T-helper 2 cell treated with Interferon-gamma antibody and Interleukin-4, amounts not matched to agents 100 ng/mL and 5 ng/mL, for 36 hours (primary cell): ENCODE measurements at regions not wholly inside any gene's neighbourhood (a gene's known extent, or its start where the extent isn't known, plus 50 kb on each side); places are given as distances from the start of the nearest gene placed in this dataset.

Source experiments
- intact Hi-C: fragments of 100-400 bp; cut with micrococcal nuclease; formaldehyde crosslinking; loops from one replicate; pipeline ENCODE4 v1.15.1; 2023

DNA sequence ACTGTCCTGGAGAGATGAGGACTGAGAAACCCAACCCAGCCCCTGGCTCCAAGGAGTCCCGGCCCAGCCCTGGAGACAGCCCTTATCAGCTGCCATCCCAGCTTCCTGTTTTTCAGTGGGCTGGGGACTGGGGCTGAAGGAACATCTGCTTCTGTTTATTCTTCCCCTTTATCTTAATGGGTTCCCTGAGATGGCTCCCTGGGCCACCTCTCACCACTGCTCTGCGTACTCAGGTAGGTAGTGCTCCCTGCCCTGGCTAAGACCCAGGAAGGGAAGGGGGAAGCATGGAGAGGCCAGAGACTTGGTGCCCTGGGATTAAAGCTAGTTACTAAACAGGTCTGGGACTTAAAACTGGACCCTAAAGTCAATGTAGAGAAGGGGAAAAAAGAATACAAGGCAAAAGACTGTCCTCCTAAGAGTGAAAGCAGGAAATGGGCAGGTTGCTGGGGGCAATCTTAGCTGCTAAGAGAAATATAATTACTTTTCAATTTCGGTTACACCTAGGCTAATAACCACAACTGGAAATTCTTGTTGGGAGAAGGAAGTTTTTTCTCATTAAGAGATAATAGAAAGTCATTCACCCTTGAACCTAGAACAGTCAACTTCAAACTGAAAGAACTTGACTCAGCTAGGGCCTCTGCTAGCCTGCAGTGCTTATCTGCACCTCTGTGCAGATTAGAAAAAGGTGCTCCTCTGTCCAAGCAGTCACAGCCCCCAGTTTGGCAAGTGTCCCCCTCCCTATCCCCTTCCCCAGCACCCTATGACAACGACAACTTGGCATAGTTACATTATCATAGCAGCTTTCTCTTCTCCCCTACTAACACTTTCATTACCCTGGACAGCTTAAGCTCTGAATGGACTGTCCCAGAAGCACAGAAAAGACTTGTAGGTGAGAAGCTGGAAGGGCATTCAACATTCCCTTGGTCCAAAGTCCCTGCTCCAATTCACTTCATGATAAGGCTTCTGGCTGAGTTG lies 65.6 kb upstream of the KDM7A start:
- intact Hi-C loops: no loop called here

DNA sequence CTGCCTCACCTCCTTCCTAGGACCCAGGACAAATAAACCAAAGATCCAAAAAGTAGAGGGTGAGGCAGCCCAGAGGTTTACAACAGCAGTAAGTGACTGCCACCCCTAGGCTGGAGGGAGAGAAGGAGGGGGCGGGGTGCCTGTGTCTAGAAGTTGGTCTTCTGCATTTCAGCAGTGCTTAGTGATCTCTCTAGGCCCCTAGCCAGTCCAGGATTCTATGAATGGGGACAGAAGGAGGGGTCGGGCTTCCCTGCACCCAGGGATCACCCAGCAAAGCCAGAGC lies 62.8 kb upstream of the KDM7A start:
- intact Hi-C loops: no loop called here

DNA sequence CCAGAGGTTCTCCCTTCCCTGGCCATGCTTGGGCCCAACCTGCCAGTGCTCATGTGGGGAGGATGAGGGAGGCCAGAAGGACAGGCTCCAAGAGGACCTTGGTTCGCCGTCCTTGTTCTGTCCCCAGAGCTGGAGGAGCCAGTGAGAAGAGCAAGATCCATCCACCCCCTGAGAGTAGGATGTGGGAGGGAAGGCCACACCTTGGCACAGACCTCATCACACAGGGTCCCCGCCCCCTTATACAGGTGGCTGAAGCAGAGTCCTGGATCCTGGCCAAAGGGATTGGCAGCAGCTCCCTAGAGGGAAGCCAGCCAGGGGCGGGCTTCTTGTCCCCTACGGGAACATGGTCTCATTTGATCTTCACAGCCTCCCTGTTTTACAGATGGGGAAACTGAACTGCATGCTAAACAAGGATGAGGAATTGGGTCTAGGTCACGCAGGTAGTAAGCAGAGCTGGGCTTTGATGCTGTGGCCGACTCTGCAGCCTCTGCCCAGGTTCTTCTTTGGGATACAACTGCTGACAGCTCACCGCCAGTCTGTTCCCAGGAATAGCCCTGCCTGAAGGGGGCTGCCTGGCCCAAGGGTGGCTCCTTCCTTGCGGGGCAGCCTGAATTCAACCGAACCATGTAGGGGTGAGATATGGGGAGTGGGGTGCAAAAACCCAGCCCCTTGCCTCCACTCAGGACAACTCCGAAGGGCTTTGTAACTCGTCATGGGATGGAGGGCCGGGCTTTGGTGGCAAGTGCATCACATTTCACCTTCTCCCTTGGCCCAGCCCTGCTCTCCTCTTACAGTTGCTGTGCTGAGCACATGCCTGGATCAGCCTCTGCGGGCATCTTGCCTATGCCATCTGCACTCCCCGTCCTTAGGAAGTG lies 62.2 kb upstream of the KDM7A start:
- intact Hi-C loops: no loop called here

DNA sequence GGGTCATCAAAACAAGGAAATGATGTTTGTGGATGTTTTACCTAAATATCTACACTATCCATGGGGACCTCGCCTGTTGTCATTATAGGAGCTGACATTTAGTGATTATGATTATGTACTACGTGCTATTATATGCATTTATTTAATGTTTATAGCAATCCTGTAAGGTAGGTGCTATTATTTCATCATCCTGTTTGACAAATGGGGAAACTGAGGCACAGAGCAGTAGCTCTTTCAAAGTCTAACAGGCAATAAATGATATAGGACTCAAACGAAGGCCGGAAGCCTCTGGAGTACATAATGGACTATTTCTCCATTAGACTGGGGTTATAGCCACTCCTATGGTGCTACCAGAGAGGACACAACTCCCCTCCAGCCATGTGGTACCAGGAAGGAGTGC lies 60.6 kb upstream of the KDM7A start:
- intact Hi-C loops: no loop called here

DNA sequence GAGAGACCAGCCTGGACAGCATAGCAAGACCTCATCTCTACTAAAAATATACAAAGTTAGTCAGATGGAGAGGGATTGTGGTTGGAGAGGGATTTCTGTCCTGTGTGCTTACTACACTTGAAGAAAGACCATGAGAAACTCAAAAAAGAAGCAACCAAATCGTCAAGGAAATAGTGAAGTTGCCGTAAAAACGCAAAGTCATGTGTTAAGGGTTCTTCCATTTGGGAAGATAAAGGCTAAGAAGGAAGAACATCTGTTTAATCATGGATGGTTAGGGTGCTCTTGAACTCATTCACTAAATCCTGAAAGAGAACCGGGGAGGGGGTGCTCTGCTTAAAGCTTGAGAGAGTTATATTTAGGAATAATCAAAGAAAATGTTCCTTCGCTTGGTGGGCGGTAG lies 59.8 kb upstream of the KDM7A start:
- intact Hi-C loops: no loop called here

DNA sequence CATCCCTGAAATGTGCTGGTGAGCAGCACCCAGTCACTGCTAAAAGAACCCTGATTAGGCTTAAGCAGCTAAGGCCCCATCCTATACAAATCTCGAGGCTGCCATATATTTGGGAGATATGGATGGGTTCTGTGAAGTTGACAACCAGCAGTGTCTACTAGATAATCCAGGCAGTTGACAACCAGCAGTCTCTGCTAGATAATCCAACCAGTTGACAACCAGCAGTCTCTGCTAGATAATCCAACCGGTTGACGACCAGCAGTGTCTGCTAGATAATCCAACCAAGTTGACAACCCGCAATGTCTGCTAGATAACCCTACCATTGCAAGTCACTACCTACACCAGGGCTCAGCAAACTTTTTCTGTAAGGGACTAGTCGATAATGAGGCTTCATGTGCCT lies 58.3 kb upstream of the KDM7A start:
- intact Hi-C loops: no loop called here

DNA sequence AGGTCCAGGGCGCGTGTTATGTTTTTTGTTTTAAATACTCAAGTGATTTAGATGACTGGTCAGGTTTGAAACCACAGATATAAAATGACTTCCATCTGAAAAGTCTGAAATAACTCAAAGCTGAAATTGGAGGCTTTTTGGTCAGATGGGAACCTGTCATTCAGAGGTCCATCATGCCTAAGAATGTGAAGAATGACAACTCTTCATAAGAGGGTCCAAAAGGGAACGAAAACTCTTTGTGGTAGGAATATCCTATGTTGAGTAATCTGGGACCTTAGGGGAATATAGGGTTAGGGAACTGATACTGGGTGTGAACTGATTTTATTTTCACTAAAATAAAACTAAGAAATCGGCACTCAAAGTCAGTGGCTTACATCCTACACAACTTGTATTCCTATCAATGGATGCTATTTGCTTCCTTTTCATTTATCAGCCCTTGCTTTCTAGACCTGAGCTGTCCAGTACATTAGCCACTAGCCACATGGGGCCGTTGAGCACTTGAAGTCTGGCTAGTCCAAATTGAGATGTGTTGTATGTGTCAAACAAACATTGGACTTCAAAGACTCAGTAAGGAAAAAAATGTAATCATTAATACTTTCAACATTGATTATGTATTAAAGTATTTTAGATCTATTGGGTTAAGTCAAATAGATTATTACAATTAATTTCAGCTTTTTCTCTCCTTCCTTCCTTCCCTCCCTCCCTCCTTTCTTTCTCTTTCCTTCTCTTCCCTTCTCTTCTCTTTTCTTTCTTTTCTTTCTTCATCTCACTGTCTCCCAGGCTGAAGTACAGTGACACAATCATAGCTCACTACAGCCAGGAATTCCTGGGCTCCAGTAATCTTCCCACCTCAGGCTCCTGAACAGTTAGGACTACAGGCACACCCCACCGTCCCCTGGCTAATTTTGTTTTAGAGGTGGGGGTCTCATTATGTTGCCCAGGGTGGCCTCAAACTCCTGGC lies 56.5 kb upstream of the KDM7A start:
- intact Hi-C loops: no loop called here

DNA sequence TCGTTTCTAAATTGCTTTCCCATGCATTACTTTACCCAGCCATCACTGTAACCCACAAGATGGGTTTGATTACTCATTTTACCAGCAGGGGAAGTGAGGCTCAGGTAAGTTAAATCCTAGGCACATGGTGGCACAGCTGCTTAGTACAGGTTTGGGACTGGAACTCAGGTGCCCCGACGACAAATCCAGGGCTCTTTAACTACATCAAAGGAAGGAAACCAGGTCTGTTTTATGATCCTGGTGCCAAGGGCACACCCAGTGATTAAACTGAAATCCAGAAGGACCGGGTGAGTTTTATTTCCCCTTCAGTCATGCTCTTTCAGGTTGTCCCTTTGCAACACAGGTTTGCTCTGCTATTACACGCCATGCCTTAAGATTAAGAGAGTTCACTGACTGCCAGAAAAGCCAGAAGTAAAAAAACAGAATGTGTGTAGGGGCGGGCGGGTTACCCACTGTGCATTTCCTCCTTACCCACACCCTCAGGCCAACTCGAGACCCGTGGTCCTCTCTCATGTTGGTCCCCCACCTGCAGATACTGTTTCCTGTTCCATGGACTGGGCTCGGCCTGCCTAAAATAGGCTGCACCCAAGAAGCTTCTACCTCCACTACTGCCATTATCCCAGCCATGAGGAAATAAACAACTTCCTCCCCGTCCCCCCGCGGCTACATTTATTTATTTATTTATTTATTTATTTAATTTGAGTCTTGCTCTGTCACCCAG lies 55.1 kb upstream of the KDM7A start:
- intact Hi-C loops: loop anchor here (1.0 to 2.0 kb wide), 4 partner anchors 31 to 247 kb away; partner anchors contain the start of genes MKRN1 and PARP12

DNA sequence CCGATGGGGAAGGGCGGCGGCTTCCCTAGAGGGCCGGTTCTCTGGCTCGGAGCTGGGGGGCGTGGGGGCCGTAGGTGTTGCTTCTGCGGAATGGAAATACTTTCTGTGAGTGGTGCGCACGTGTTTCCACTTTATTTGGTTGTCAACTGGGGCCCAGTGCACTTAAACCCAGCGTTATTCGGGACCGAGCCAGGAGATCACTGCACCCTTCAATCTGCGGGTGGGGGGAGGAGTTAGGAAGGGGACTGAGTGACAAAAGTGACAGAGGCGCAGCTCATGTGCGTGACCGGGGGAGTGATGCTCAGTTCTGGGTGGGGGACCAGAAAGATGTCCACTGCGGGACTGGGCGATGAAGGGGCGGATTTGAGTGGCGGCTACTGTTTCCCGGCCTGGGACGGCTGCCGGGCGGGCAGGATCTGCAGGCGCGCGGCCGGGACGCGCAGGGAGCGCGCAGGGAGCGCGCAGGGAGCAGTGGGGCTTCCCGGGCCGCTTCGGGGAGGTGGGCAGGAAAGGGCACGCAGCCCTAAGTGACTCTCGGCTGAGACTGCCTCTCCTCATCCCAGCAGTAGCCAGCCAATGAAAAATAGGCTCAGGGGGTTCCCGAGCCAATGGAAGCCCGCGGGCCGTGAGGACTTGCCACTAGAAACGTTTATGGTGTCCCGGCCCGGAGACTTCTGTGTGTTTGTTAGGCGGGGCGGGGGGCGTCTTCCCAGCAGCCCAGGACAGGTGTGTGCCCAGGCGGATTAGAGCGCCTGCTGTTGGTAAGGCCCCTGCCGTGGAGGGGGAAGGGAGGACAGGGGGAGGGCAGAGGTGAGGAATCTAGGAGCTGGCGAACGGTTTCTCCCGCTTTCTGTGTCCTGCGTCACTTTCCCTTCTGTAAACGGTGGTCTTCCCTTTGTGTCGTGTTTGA lies 54.3 kb upstream of the KDM7A start:
- intact Hi-C loops: loop anchor here (1.0 to 2.0 kb wide), 7 partner anchors 19 to 248 kb away; partner anchors contain the start of genes MKRN1 and PARP12

DNA sequence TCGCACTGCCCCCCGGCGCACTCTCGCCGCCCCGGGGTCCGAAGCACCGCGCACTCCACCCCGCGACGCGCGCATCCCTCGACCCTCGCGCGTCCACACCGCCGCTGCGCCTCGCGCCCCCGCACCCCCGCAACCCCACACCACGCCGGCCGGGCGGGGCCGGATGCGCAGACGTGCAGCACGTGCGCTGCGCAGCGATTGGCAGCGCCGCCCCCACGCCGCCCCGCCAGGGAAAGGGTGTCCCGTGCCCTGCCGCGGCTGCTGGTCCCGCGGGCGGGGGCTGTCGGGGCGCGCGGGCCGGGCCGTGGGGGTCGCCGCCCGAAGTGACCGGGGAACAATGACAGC lies 53.7 kb upstream of the KDM7A start:
- intact Hi-C loops: loop anchor here (1.0 to 2.0 kb wide), 6 partner anchors 18 to 248 kb away; partner anchors contain the start of genes MKRN1 and PARP12

DNA sequence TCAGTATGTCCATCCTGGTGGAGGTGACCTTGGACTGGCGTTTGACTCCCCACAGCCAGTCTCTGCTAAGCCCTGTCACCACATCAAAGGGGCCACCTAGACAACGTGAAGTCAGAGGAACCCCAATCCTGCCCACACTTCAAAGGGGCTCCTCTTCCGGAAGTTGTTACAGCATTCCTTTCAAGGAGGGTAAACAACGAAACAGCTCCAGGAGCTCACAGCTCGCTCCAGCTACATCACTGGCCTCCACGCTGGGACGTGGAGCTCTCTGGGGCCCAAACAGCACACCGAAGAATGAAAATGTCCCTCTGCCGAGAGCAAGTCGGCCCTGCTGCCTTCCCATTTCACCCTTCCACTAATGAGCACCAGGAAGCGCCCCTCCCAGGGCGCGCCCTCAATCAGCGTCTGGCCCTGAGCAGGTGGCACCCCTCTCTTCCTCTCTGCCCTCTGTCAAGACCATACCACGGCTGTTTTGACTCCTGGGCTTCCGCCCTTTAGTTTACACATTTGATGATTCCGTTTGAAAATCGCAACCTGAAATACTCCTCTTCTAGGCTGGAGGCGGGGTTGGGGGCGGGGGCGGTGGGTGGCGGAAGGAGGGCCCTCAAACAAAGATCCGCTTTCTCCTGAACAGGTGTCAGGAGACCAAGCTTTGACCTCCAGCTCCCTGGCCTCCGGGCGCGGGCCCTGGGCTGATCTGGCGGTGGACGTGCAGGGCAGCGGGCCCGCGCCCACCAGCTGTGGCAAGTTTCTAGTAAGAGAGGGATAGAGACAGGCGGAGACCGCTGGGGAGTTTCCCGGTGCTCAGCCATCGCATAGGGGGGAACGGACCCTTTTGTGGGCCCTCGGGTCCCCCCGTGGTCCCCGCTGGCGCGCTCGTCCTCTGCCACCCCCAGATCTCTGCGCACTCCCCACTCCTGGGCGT lies 53.1 kb upstream of the KDM7A start:
- intact Hi-C loops: loop anchor here (1.0 to 2.0 kb wide), 6 partner anchors 18 to 249 kb away; partner anchors contain the start of genes MKRN1 and PARP12

DNA sequence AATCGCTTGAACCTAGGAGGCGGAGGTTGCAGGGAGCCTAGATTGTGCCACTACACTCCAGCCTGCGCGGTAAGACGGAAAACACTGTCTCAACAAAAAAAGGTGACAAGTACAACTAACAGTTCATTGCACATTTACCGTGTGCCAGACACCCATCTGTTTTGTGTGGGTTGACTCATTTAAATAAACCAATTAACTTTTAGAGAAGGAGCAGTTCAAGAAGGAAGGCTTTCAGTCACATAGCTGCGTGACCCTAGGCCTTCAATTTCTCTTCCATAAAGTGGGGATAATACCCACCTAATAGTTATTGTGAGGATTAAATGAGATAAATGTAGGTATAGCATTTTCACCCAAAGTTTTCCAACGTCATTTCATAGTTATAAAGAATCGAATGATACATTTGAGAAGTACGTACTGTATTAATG lies 52.3 kb upstream of the KDM7A start:
- intact Hi-C loops: no loop called here
